Neuron (in vitro differentiated cells): ENCODE measurements at regions not wholly inside any gene's neighbourhood (a gene's known extent, or its start where the extent isn't known, plus 50 kb on each side); places are given as distances from the start of the nearest gene placed in this dataset.
"Not testable (repeated sequence)": the region's sequence is repeated elsewhere in the genome, so short reads cannot be mapped to it uniquely, and the experiment has no call there.

Experiments
- H2AFZ ChIP-seq: one replicate; pipeline ENCODE4 v1.6.1; 2013; ENCODE audit warnings: low read depth, mild to moderate bottlenecking, inconsistent platforms, low read length, moderate library complexity
- H3K27me3 ChIP-seq: one replicate; pipeline ENCODE4 v1.6.1; 2013; ENCODE audit warnings: low read length; ENCODE audit not compliant: insufficient read depth
- H3K36me3 ChIP-seq: one replicate; pipeline ENCODE4 v1.6.1; 2013; ENCODE audit warnings: low read length; ENCODE audit not compliant: insufficient read depth
- H3K4me1 ChIP-seq: one replicate; pipeline ENCODE4 v1.6.1; 2013; ENCODE audit warnings: low read length; ENCODE audit not compliant: insufficient read depth
- H3K4me3 ChIP-seq: 2 replicates; pipeline ENCODE4 v1.5.1; 2013; ENCODE audit warnings: mild to moderate bottlenecking, low read length, moderate library complexity
- H3K9me3 ChIP-seq: one replicate; pipeline ENCODE4 v1.6.1; 2013; ENCODE audit warnings: low read length

DNA sequence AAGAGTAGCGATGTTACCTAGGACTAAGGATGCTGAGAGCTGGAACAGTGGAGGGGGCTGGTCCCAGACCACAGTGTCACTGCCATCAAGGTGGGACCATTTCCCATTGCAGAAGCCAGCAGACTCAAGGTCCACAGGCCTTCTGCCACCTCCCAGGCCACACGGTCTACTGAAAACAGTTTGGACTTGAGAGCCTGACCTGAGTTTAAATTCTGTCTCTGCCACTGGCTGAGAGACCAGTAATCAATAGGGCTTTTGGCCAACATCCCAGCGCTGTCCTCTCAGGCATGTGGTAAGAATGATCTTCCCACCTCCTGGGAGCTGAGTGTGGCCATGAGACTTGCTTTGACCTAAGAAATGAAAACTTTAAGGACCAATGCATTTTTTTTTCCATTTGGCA lies 331.4 kb upstream of the CDH5 start:
- Histone ChIP-seq H3K4me3 (no peak overlapping the region), H3K36me3 (no peaks in the 10 kb centered on the region), H3K27me3 (no peaks in the 10 kb centered on the region), H3K9me3 (no peaks in the 10 kb centered on the region), H3K4me1 (no peaks in the 10 kb centered on the region), H2AFZ (no peak overlapping the region)

DNA sequence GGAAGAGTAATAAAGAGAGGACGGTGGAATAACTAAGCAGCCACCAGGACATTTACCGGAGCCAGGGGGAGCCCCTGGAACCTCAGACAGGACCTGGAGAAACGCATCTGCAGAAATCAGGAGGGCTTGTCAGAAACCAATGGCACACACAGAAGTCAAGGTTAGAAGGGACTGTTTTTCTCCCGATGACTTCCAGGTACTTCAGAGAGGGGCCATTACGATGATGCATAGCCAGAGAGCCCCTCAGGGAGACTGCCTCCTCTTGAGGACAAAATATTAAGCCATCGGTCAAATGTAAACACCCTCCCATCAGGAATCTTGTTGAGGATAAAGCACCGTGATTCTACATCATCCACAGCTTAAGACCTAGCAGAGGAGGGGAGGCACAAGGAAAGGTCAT lies 333.6 kb upstream of the CDH5 start:
- no peak overlapping the region for H3K4me3 ChIP-seq
- H3K36me3 ChIP-seq = no peaks in the 10 kb centered on the region
- H2AFZ ChIP-seq = no peak overlapping the region
- H3K27me3 ChIP-seq = no peaks in the 10 kb centered on the region
- no peaks in the 10 kb centered on the region for H3K4me1 ChIP-seq
- H3K9me3 ChIP-seq = no peaks in the 10 kb centered on the region

DNA sequence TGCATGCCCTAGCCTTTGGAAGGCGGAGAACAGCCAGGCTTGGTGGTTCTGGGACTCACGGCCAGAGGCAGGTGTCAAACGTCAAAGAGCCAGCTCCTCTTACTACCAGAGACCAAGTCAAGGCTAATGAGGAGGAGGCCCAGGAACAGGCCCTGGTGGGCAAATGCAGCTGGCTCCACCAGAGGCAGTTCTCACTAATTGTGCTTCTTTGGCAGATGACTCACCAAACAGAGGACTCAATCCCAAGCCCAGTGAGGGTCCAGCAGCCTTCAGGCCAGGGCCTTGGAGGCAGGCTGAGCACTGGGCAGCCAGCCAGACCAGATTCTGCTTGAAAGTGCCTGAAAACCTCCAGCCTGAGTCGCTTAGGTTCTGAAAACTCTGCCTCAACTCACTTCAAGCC lies 336.5 kb upstream of the CDH5 start:
- Histone ChIP-seq H2AFZ (no peak overlapping the region), H3K27me3 (no peaks in the 10 kb centered on the region), H3K36me3 (no peaks in the 10 kb centered on the region), H3K4me1 (no peaks in the 10 kb centered on the region), H3K9me3 (no peaks in the 10 kb centered on the region), H3K4me3 (no peak overlapping the region)

DNA sequence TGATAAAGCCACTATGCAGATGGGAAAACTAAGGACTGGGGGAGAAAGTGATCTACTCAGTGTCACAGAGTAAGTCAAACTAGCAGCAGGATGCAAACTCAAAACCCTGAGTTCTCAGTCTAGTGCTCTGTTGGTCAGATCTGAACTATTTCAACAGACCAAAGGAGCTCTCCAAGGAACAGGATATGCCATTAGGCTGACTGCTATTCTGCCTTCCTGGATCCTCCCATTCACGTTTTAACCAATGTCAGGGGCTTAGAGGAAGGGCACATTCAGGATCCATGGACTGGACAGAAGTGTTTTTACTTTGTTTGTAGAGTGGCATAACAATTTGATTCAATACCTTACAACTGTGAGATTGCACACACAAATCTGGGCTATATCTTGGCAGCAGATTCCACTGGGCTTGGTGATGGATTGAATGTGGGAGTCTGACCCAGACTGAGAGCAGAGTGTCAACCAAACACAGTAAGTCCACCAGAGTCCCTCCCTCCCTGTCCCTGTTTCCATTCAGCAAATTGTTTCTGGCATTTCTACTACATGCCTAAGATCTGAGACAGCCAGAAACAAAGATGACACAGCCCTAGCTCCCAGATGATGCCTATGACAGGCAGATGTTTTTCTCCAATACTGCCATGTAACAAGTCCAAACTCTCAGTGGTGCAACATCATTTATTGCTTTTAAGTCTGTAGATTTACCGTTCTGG lies 337.8 kb upstream of the CDH5 start:
- Histone ChIP-seq H2AFZ (no peak overlapping the region), H3K36me3 (no peaks in the 10 kb centered on the region), H3K4me3 (no peak overlapping the region), H3K4me1 (no peaks in the 10 kb centered on the region), H3K27me3 (no peaks in the 10 kb centered on the region), H3K9me3 (no peaks in the 10 kb centered on the region)

DNA sequence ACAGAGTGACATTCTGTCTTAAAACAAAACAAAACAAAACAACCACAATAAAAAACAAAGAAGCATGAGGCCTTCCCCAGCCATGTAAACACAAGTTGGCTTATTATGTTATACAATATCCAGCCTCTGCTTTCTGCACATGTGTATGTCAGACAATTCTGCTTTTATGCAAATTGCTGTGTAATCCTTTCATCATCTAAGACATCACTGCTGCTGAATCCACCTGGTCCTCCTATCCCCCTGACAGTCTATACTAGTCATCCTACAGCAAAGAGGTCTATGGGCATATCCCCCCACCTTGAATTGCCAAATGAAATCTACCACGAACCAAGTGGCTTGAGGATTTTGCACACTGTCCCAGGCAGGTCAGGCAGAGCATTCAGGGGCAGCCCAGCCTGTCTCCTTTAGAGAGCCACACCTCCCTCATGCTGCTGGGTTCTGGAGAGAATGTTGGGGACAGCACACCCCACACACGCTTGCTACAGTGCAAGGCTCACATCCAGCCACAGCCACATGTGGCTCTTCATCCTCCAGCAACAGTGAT lies 339.6 kb upstream of the CDH5 start:
- H3K36me3 ChIP-seq = no peaks in the 10 kb centered on the region
- no peaks in the 10 kb centered on the region for H3K9me3 ChIP-seq
- no peak overlapping the region for H3K4me3 ChIP-seq

DNA sequence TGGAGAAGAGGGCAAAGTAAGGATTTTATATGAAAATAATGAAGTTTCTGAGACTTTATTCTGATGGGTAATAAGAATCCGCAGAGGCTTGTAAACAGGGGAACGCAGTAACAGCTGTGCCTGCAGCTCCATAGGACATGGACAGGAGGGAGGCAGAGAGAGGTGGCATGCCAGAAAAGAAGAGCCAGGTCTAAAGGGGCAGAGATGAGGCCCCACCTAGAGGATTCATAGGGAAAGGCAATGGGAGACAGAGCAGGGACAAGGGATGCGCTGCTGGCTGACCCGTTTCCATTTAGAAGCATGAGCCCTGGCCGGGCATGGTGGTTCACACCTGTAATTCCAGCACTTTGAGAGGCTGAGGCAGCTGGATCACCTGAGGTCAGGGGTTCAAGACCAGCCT lies 340.3 kb upstream of the CDH5 start:
- Histone ChIP-seq H3K4me3 (no peak overlapping the region), H3K36me3 (no peaks in the 10 kb centered on the region), H3K9me3 (no peaks in the 10 kb centered on the region), H3K4me1 (no peaks in the 10 kb centered on the region), H2AFZ (no peak overlapping the region), H3K27me3 (no peaks in the 10 kb centered on the region)

More for the DNA sequence above, 339.6 kb upstream of the CDH5 start:
- Histone ChIP-seq H3K27me3 (no peaks in the 10 kb centered on the region), H2AFZ (no peak overlapping the region), H3K4me1 (no peaks in the 10 kb centered on the region)

DNA sequence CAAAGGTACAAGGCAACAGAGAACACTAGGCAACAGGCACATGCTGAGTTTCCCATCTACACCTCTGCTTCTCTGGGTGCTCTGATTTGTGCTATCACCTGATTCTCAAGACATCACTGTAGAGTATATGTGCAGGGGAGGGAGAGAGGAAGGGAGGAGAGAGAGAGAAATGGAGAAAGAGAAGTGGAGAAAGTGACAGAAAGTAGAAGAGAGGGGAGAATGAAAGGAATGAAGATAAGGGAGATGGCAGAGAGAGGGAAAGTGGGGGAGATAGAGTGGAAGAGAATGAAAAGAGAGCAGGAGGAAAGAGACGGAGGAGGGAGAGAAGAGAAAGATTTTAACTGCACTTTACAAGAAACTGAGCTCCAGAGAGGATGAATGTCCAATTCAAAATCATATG lies 340.7 kb upstream of the CDH5 start:
- Histone ChIP-seq H2AFZ (no peak overlapping the region), H3K4me1 (no peaks in the 10 kb centered on the region), H3K4me3 (no peak overlapping the region), H3K27me3 (no peaks in the 10 kb centered on the region), H3K36me3 (no peaks in the 10 kb centered on the region), H3K9me3 (no peaks in the 10 kb centered on the region)

DNA sequence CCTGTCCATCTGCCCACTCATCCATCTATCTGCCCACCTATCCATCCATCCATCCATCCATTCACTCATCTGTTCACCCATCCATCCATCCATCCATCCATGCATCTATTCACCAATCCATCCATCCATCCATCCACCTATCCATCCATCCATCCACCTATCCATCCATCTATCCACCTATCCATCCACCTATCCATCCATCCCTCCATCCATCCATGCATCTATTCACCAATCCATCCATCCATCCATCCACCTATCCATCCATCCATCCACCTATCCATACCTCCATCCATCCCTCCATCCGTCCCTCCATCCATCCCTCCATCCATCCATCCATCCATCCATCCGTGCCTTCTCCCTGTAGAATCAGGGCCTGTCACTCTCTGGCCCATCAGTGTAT lies 341.9 kb upstream of the CDH5 start:
- H3K4me1 ChIP-seq, H3K9me3 ChIP-seq, H2AFZ ChIP-seq, H3K36me3 ChIP-seq, H3K4me3 ChIP-seq, H3K27me3 ChIP-seq: not testable (repeated sequence)

DNA sequence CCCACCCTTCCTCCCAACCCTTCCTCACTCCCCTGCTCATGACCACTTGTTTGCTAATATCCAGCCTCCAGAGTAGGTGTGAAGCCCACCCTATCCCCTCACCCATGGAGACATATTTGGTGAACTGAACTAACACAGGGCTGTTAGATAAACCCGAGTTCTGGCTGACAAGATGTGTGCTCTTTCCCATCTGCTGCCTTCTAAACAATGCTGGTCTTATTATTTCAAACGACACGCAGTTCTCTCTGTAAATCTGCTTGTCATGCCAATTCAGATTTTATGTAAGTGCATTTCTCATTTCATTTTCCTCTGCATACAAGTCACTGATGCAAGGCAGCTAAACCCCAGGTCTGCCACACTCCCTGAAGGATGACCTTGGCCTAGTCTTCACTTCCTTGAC lies 343.0 kb upstream of the CDH5 start:
- H3K27me3 ChIP-seq = no peaks in the 10 kb centered on the region
- no peaks in the 10 kb centered on the region for H3K4me1 ChIP-seq
- no peak overlapping the region for H2AFZ ChIP-seq
- no peaks in the 10 kb centered on the region for H3K9me3 ChIP-seq
- no peaks in the 10 kb centered on the region for H3K36me3 ChIP-seq
- H3K4me3 ChIP-seq = no peak overlapping the region

DNA sequence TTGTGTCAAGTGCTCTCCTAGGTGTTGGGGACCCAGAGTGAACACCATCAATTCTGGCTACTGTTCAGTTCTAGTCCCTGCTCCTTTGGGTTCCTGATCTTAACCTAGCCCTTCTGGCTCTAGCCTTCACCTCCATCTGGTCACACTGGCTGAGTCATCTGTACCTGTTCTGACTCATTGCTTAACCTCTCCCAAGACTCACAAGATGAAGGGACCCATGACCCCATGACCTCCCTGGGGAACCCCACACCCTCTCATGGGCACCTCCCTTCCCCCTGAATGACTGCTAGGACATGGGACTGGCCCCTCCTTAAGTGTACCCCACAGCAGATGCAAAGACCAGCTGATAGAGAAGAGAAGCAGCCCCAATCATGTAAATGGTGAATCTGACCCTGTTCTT lies 345.8 kb upstream of the CDH5 start:
- Histone ChIP-seq H3K4me3 (no peak overlapping the region), H2AFZ (no peak overlapping the region), H3K4me1 (no peaks in the 10 kb centered on the region), H3K9me3 (no peaks in the 10 kb centered on the region), H3K27me3 (no peaks in the 10 kb centered on the region), H3K36me3 (no peaks in the 10 kb centered on the region)

DNA sequence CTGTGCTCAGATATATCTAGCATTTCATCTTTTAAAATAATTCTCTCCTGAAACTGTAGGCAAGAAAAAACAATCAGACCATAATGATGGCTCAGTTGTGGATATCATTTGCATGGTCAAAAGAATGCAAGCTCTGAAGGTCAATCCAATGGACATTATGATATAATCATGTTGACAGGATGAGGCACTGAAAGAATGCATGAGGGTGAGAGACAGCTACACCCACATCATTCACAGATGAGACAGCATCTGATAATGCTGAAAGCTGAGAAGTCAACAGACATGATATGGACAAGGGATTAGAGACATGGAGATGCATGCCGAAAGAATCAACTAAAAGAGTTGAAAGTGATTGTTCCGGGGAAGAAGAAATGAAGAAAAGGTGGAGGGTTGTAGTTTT lies 346.4 kb upstream of the CDH5 start:
- H3K4me3 ChIP-seq = no peak overlapping the region
- H3K27me3 ChIP-seq = no peaks in the 10 kb centered on the region
- H2AFZ ChIP-seq = no peak overlapping the region
- H3K9me3 ChIP-seq = no peaks in the 10 kb centered on the region
- no peaks in the 10 kb centered on the region for H3K36me3 ChIP-seq
- H3K4me1 ChIP-seq = no peaks in the 10 kb centered on the region

DNA sequence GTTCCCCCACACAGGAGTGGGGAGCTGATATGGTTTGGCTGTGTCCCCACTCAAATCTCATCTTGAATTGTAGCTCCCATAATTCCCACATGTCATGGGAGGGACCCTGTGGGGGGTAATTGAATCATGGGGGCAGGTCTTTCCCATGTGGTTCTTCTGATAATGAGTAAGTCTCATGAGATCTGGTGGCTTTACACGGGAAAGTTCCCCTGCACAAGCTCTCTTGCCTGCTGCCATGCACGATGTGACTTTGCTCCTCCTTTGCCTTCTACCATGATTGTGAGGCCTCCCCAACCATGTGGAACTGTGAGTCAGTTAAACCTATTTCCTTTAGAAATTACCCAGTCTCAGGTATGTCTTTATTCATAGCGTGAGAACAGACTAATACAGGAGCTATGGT lies 347.0 kb upstream of the CDH5 start:
- not testable (repeated sequence) for H3K27me3 ChIP-seq, H3K36me3 ChIP-seq, H3K4me1 ChIP-seq, H2AFZ ChIP-seq, H3K9me3 ChIP-seq, H3K4me3 ChIP-seq

DNA sequence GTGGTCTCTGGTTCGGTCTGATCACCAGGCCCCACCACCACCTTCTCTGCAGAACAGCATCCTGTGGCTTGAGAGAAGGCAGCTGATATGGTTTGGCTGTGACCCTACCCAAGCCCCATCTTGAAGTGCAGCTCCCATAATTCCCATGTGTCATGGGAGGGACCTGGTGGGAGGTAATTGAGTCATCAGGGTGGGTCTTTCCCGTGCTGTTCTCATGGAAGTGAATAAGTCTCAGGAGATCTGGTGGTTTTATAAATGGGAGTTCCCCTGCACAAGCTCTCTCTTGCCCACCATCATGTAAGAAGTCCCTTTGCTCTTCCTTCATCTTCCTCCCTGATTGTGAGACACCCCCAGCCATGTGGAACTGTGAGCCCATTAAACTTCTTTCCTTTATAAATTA lies 352.3 kb upstream of the CDH5 start:
- H3K4me1 ChIP-seq = no peaks in the 10 kb centered on the region
- no peak overlapping the region for H3K4me3 ChIP-seq
- no peaks in the 10 kb centered on the region for H3K27me3 ChIP-seq
- H3K9me3 ChIP-seq = no peaks in the 10 kb centered on the region
- H3K36me3 ChIP-seq = no peaks in the 10 kb centered on the region
- no peak overlapping the region for H2AFZ ChIP-seq

DNA sequence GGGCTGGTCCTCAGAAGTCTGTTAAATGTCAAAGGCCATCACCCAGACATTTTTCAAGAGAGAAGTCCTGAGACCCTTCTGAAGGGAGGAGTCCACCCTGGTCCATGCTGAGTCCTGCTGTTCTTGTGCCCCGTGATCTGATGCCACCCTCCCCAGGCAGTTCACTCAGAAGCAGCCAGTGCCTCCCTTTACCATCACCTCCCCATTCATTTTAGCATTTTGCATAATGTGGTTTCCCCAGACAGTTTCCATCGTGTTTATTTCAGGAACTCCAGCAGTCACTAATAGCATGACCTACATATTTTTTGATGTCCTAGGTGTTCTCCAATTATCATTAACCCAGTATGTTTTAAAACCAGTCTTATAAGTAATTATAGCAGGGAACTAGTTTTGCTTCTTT lies 353.0 kb upstream of the CDH5 start:
- H3K4me3 ChIP-seq = no peak overlapping the region
- no peaks in the 10 kb centered on the region for H3K27me3 ChIP-seq
- H2AFZ ChIP-seq = no peak overlapping the region
- no peaks in the 10 kb centered on the region for H3K9me3 ChIP-seq
- no peaks in the 10 kb centered on the region for H3K36me3 ChIP-seq
- H3K4me1 ChIP-seq = no peaks in the 10 kb centered on the region
